HG03025 (cell line): ENCODE measurements at regions not wholly inside any gene's neighbourhood (a gene's known extent, or its start where the extent isn't known, plus 50 kb on each side); places are given as distances from the start of the nearest gene placed in this dataset.
"Not testable (repeated sequence)": the region's sequence is repeated elsewhere in the genome, so short reads cannot be mapped to it uniquely, and the experiment has no call there.

Experiments
- ATAC-seq: cut with Tn5 transposase; IDR thresholded peaks from one replicate; pipeline ENCODE4 v1.9.1; 2021; ENCODE audit warnings: mild to moderate bottlenecking, moderate library complexity; ENCODE audit not compliant: unreplicated experiment, low FRiP score

DNA sequence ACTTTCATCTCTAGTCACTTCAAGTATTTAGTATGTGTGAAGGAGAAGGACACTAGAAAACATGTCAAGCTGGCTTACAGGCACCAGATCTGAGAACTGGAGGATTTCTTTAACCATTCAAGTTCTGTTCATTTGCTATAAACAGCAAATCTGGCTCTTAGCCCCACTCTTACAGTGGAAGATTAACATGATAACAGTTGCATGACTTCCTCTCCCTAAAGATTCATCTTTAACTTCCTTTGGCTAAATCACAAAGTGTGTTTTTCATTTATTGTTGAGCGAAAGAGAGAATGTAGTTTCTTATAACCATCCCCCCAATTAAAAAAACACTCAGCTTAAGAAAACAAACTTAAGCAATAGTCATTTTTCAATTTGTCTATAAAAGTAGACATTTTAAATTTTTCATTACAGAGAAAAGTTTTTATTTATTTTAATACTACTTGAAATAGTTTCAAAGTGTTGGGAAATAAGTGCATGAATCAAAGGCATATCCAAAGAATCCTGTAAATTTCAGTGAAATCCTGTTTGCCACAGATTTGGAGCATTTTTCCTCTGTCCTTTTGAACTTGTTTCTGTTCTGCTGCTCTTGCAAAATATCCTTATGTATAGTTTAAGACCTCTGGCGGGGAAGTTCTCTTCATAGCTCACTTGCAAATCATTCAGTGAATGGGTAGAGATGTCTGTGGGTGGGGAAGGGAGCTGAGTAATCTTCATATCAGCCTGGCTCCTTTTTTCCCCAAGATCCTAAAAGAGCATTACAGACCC, 241.0 kb upstream of the RBBP8 start:
- no peak for ATAC-seq

DNA sequence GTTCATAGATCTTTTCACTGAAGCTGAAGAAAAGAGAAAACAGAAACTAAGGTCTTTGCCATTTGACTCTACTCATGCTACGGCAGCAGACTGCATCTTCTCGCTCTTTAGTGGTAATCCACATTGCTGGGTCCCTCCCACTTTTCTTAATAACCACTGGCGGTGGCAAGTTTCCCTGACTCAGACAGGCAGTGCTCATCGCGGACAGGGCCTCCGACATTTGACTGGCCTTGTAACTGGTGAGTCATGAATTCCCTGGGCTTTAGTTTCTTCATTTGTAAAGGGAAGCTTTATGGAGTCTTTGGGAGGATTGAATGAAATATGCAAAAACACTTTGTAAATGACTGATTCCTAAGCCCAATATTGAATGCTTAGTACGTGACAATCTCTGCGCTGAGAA, 238.2 kb upstream of the RBBP8 start:
- ATAC-seq: no peak

DNA sequence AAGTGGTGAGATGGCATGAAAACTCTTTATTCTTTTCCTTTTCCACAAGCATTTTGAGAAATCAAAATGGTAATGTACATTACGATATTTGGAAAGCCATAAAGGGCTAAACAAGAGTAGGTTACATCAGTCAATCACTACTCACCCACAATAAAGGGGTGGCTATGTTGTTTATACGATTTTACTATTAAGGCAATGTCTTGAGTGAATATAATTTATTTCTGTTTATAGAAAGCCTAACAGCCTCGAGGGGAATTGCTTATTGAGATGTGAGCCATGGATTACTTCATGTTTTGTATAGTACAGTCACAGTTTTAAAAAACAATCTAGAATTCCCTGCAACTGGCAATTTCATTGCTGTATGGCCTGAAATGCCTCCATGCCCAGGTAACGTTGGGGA, 237.5 kb upstream of the RBBP8 start:
- ATAC-seq: no peak

DNA sequence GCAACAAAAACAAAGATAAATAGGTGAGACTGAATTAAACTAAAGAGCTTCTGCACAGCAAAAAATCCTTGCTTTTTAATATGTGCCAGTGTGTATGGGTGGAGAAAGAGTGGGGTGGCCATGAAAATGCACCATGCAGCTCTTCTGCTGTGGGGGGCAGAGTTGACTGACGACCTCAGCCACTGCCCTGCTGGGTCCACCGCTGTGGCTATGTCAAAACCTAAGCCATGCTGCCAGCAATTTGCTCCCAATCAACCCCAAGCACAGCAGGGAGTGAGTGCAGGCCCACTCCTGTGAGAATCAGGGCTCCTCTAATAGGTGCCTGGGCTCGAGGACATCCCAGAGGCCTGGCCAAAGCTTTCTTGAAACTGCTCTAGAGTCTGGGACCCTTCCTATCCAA, 235.6 kb upstream of the RBBP8 start:
- ATAC-seq: no peak

DNA sequence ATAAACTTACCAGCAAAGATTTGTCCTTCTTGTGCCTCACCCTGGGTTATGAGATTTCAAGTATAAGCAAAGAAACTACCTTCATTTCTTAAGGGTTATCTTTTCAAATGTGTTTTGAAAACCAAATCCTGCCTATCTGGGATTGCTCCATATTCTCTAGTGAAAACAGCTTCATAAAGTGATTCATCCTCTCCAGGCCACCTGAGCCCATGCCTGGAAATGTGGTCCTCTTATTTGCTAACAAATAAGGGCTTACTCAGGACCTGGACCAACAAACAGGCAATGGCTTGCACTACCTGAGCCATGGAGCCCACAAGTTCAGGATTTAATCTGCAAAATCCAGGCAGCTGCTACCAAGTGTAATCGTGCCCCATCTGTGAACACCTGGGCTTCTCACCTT, 234.4 kb upstream of the RBBP8 start:
- no peak for ATAC-seq

DNA sequence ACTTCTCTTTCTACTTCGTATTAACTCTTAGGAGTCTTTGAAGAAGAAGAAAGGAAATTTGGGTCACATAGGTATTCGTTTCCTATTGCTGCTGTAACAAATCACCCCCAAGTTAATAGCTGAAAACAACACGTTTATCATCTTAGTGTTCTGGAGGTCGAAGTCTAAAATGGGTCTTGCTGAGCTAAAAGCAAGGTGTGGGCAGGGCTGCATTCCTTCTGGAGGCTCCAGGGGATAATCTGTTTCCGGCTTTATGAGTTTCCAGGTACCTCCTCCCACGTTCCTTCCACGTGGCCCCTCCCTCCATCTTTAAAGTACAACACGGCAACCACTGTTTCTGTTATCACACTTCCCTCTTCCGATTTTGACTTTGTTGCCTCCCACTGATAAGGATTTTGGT, 233.5 kb upstream of the RBBP8 start:
- no peak for ATAC-seq

DNA sequence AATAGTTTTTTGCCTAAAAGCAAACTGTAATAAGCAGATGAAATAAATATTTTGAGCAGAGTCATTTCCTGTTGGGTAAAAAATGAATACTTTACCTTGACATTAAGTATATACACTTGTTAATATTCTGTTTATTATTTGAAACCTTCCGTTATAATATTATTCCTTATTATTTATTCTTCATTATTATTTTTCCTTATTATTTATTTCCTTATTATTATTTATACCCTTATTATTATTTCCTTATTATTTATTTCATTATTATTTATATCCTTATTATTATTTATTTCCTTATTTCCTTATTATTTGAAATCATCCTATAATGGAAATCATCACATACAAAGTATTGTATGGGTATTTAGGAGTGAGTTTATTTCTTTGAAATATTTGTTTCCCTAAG, 232.2 kb upstream of the RBBP8 start:
- no peak for ATAC-seq

DNA sequence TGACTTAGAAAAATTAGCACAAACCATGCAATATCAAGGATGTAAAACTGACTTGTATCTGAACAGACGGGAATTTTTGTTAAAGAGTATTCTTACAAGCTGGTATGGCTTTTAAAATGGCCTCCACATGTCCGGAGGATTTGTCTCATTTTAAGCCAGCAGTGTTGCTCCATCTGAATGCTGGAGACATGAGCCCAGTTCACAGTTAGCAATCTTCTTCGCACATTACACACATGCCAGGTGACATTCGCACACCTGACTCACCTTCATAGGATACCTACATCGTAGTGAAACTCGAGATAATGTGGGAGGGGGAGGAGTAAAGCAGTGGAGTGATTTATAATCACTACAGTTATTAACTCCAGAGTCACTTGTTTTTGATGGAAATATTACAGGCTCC, 231.8 kb upstream of the RBBP8 start:
- ATAC-seq: no peak

DNA sequence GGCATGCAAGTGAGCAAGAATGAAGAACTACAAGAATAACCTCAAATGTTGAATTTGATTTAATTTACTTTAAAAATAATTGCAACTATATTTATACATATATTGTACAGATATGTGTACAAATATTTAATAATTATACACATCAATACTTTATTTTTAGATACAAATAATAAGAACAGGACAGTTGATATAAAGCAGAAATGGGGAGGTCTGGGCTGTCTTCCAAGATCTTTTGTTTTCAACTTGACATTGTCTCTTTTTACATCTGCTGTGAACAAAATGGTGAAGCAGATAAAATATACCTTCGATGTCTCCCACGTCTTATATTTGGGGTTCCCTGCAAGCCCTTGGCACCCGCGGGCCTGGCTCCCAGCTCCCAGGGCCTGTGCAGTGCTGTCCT, 231.3 kb upstream of the RBBP8 start:
- no peak for ATAC-seq

DNA sequence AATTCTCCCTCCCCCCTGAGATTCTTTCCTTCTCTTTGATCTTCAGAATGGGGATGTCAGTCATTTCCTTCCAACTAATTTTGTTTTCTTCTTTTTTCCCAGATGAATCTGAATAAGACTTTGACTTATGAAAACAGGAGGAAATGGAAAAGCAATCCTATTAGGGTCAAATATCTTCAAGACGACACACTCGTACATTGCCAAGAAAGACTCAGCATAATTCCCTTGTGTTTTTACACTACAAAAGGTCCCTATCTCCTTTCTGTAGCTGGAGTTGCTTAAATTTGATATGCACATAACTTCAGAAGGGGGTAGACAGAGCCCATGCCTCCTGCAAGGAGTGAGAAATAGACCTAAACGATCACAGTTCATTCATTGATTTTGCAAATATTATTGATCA, 230.3 kb upstream of the RBBP8 start:
- no peak for ATAC-seq

DNA sequence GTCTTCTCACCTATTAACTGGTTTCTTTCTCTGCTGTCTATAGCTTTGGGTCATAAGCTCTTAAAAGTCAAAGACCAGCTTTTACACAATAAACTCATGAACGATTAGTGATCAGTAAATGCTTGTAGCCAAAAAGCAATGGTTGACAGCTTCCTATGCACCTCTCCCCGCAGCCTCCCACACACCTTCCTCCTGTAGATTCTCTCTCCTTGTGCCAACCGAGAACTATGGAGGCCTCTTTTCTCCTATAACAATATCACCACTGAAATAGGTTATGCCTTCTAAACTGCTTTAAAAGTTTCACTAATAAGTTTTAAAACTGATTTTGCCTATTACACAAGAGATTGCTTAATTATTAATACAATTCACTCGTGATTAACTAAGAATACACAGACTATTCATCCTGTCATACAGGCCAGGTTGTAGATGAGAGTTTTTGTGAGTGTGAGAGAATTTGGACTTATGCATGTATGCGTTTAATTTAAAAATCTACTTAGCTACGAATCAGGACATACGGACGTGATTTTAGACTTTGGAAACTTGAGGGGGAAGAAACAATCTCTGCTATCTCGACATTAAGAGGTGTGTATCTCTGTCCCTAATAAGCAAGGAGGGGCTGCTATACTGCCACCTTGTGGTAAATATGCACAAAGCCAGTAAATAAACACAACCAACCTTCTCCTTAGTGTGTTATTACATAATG, 229.1 kb upstream of the RBBP8 start:
- no peak for ATAC-seq

DNA sequence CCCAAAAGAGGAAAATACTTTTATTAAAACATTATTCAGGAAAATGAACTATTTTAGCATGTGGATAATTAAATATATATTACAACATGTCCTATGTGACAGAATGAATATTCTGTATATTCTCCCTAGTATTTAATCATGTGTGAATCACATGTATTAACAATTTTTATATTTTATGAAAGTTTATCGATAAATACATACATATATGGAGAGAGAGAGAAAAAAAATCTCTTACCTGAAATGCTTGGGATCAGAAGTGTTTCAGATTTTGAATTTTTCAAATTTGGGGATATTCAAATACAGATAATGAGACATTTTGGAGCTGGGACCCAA, 228.6 kb upstream of the RBBP8 start:
- no peak for ATAC-seq

DNA sequence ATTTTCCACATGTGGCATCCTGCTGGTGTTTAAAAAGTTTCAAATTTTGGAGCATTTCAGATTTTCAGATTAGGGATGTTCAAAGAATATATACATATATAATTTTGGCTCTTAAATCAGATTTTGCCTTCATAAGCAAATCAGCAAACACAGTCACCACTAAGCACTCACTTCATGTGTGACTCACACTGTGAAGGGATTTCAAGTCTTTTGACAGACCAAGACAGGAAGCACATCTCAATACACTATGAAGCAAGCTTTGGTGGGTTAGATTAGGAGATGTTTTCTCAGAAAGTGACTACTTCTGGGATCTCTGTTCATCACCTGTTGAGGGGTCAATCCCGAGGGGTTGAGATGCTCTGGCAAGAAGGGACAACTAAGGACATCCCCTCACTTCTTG, 227.8 kb upstream of the RBBP8 start:
- no peak for ATAC-seq

DNA sequence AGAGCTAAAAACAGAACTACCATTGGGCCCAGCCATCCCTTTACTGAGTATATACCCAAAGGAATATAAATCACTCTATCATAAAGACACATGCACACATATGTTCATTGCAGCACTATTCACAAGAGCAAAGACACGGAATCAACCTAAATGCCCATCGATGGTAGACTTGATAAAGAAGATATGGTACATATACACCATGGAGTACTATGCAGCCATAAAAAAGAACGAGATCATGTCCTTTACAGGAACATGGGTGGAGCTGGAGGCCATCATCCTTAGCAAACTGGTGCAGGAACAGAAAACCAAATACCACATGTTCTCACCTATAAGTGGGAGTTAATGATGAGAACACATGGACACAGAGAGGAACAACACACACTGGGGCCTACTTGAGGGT, 227.1 kb upstream of the RBBP8 start:
- not testable (repeated sequence) for ATAC-seq

DNA sequence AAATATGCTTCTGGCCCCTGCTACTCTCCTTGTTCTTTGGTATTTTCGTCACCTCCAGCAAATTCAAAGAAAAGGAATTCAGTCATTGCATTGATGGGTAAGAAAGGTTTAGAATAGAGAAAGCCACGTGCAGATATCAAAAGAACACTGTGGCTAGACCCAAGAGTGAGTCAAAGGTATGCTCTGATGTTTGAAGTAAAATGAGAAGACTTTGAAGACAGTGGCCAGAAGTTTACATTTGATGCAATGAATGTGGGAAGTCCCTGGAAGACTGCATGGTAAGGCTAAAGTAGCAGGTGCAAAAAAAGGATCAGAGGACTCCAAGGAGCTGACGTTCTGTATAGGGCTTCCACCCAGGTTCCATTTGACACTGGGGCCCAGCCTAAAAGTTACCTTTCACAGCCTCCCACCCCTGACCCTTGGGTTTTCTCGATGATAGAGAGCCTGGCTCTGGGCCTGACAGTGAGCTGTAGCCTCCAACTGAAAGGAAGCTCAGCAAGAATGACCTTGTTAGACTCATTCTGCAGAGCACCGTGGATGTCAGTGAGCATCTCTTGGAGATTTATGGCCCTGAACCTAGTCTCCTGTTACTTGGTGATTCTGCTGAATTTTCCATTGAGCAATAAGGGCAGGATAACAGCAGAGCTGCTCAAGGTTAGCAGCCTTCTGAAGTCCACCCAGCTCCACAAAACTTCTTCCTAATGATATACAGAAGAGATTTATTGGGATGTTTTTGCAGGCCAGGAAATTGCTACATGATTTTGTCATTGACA, 223.7 kb upstream of the RBBP8 start:
- no peak for ATAC-seq

DNA sequence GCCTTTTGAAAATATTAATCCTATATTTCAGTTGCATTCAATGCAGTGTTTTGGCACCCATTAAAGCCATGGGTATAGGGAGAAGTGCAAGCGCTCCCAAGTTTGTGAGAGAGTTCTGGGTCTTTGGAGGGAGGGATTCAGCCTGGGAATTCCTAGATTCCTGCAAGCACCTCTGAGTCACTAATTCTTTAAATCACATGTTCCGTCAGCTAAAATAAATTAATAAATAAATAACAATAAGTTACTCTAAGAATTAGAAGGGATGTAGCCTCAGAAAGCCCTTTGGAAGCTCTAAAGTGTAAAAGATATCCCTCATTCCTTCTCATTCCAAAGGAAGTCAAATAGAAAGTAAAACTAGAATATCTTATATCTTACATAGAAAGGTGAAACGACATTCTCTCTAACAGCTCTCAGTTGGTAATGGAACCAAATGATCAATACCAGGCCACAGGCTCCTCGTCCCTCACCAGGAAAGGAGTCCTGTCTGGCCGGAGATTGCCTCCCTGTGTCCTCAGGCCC, 222.4 kb upstream of the RBBP8 start:
- no peak for ATAC-seq

DNA sequence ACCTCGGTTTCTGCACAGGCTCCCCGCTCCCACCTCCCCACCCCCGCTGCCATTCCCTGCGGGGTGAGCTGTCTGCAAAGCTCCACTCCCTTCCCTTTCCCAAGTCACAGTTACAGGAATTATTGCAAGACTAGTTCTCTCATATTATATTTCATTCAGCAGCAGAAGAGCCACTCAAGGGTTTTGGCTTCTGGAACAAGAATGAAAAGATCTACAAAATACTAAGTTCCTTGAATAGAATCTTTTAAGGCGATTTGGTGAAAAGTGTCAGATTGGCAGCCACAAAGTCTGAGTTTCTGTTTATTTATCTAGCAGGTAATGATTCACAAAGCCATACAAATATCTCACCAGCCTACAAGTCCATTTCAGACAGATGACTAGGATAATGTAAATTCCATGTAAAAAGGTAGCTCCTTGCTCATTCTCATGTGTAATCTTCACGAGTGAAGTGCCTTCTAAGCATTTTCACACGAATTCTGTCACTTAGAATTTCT, 221.9 kb upstream of the RBBP8 start:
- no peak for ATAC-seq

DNA sequence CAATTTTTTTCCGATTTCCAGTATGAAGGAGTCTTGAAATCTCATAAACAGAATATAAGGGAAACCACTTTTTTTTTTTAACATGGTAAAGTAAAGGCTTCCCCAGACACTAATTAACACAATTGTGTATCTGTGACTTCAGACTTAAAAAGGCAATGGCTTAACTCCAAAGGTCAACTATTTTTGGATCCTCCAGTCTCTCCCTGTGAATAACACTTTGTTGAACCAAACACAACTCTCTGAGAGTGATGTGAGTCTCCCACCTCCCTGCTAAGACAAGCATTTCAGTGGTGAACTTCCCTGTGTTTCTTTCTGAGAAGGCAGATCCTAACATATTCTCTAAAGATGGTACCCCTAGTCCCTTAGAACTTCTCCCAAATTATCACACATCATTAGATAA, 219.6 kb upstream of the RBBP8 start:
- no peak for ATAC-seq

DNA sequence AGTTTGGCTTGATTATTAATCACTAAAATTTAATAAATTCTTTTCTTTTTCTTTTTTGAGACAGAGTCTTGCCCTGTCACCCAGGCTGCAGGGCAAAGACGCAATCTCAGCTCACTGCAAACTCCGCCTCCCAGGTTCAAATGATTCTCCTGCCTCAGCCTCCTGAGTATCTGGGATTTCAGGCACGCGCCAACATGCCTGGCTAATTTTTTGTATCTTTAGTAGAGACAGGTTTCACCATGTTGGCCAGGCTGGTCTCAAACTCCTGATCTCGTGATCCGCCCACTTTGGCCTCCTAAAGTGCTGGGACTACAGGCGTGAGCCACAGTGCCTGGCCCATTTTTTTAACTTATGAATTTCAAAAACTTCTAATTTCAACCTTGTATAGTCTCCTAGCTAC, 215.6 kb upstream of the RBBP8 start:
- not testable (repeated sequence) for ATAC-seq

DNA sequence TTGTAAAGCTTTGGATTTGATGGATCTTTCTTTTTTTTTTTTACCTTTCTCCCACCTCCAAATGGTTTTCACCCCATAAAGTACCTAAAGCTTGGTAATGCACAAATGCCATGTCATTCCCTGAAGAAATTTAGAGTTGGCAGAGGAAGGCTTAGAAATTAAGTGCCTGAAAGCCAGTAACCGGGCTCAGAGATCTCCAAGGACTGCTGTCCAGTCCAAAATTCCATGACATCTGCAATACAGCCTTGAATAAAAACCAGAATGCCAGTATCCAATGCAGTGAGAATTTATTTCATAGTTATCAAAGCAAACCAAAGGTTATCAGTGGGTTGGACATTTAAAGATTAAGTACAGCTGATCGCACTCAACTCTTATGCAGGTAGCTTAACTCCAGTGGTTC, 209.9 kb upstream of the RBBP8 start:
- no peak for ATAC-seq

DNA sequence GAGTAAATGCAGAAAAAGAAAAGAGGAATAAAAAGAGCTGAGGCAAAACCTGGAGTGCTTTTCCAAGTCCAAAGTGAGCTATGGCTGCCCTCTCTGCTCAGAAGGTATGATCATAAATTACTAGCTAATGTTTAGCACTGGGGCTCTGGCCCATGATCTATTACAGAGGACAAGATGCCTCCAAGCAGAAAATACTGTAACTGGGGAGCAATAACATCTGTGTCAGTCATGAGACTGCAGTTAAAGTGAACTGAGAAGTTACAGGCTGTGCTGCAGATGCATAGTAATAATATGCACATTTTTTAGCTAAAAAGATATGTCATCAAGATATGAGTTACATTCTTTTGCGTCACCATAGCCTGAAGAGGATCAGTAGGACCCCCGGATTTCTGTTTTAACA, 209.4 kb upstream of the RBBP8 start:
- ATAC-seq: no peak
